ENCODE measurements at regions not wholly inside any gene's neighbourhood (a gene's known extent, or its start where the extent isn't known, plus 50 kb on each side); places are given as distances from the start of the nearest gene placed in this dataset.
A peak's percentile ranks its signal among the peaks of the same experiment; 100 is the strongest.

DNA sequence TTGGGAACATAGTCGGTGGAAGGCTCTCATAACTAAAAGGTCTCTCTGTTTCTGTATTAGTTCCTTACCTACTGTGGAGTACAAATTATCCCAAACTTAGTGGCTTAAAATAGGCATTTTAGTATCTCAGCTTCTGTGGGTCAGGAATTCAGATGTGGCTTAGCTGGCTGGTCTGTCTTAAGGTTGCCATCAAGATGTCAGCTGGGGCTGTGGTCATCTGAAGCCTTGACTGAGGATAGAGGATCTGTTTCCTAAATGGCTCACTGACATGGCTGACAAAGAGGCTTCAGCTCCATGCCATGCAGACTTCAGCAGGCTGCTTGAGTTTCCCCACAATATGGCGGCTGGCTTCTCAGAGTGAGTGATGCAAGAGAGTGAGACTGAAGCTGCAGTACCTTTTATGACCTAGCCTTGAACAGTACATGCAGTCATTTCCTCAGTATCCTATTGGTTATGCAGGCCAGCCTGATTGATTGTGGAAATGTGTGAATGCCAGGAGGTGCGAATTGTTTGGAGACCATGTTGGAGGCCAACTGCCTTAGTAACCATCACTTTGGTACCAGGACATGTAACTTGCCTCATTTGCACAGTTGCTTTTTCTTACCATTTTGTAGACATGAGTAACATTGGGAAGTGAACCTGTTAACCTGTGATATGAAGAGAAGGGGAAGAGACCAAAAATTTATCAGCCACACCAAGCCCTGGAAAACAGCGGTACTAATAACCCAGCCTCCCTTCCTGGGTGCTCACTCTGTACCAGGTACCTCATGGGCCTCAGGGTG, 152.8 kb upstream of the IER5L start:
- DNase-seq (ENCODE audit: low read depth) = peak; percentile 51

DNA sequence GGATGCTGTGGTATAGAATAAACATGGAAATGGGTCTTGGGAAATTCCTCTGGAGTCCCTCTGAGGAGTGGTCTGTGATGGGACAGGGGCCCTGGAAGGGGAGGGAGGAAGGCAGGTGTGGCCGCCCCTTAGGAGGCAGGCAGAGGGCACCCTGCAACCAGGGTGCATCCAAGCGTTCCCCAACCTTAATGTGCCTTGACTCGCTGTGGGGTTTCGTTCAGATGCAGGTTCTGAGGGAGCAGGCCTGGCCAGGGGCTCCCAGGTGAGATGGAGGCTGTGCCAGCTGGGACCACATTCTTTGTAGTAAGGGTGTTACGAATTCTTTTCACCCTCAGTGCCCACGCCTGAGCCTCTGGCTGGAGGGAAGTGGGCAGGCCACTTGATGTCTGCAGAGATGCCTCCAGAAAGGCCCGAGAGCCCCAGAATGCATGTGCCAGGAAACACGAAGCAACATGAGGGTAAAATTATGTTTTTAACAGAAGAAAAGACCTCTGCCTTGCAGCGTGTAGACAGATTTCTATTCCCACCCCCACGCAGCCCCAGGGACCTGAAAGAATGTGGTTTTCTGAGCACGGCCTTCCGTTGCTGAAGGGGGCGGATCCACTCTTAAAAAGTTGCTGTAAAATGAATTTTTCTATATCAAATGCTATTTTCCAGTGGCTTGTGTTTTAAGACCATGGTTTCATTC, 150.4 kb upstream of the IER5L start:
- DNase-seq (ENCODE audit: low read depth) = no peak

DNA sequence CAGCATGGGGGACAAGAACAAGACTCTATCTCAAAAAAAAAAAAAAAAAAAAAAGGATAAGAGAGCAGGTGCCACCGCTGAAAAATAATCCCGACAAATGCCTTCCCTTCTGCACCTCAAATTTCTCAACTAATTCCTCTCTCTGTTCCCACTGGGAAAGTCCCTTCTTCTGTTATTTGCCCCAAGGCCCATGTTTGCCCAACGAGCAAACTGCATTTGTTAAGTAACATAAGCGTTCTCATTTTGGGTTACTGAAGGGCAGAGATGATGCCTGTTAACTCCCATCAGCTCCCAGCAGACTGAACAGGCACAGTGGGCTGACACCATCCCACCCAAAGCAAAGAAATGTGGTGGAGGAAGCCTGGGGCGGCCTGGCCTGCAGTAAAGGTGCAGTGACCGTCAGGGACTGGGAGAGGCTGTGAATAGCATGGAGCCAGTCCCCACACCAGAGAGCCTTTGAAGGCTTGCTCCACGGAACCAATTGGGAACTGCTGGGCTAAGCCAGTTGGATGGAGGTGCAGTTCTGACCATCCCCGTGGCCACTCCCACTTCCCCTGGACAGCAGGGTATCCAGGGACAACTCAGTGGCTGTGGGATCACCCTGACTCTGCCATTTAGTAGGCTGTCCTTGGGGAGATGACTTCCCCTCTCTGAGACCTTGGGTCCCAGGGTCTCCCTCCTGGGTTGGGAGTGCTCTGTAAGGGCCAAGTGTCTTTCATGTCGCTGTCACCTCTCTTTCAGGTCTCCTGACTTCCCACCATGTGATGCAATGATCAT, 149.7 kb upstream of the IER5L start:
- peak; percentile 53 for DNase-seq (ENCODE audit: low read depth)

DNA sequence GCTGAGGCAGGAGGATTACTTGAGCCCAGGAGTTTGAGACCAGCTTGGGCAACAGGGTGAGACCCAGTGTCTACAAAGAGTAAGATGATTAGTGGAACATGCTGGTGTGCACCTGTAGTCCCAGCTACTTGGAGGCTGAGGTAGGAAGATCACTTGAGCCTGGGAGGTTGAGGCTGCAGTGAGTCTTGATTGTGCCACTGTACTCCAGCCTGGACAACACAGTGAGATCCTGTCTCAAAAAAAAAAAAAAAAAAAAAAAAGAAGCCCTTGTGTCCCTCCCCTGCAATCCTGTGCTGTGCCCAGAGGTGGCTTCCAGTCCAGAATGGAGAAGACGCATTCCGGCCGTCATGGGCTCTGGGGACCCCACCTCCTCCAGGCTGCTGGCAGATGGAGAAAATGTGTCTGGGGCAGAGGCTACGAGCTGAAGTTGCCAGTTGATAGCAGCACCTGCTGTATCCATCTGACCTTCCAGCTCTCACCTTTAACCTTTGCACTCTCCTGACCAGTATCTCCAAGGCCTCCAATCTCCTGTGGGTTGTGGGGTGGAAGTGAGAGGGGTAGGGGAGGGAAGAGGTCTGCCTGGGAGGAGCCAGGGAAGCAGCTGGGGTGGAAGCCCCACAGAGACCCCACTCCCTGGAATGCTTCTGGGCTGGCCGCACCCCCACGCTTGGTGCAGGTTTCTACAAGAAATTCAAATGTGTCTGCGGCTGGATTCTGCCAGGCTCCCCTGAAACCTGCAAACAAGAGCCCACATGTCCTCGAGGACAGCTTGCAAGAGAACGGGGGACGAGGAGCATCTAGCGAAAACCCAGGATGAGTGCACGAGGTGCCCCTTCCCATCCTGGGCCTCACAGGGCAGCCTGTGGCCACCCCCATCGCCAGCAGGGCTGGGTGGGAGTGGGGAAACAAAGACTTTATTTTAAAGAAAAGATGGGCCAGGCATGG, 148.3 kb upstream of the IER5L start:
- no peak for DNase-seq (ENCODE audit: low read depth)

DNA sequence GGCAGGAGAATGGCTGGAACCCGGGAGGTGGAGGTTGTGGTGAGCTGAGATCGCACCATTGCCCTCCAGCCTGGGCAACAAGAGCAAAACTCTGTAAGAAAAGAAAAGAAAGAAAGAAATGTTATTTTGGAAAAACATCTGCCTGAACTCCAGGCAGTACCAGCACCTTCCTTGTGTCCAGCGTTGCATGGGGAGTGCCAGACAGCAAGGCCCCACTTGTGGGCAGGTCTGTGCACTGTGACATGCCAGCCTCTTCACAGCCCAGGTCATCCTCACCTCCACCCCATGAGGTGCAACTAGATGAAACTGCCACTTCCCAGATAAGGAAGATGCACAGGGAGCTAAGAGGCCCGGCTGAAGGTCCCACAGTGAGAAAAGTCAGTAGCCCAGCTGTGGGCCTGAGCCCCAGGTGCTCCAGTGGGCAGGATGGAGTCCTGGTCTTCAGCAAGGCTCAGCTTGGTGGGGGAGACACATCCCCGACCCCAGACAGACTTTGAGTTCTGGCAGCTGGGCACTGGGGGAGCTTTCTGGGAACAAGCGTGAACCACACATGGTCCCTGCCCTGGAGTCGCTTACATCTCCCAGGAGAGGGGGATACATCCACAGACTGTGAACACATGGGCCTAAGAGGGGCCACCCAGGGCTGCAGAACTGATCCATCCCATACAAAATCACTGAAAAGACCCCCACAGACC, 146.9 kb upstream of the IER5L start:
- DNase-seq (ENCODE audit: low read depth) = no peak

DNA sequence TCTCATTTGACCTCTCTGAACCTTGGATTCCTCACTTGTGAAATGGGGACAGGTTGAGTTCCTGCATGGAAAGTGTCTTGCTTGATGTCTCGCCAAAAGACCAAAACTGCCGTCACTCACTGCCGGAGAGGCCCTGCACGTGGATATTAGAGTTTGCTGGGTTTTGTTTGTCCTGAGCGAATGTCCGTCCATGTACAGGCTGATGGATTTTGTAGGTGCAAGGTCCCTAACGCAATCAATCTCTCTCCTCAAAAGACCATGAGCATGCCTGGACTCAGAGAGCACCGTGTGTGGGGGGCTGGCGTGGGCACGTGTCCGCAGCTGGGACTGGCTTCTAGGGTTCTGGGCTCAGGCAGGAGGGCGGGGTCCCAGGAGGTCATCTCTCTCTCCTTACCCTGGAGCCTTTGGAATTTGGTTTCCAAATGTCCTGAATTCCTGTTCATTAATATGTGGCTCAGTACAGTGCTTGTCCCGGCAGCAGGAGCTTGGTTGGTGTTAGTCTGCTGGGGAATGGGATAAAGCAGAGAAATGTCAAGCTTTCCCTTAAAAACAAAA, 146.0 kb upstream of the IER5L start:
- DNase-seq (ENCODE audit: low read depth) = no peak

DNA sequence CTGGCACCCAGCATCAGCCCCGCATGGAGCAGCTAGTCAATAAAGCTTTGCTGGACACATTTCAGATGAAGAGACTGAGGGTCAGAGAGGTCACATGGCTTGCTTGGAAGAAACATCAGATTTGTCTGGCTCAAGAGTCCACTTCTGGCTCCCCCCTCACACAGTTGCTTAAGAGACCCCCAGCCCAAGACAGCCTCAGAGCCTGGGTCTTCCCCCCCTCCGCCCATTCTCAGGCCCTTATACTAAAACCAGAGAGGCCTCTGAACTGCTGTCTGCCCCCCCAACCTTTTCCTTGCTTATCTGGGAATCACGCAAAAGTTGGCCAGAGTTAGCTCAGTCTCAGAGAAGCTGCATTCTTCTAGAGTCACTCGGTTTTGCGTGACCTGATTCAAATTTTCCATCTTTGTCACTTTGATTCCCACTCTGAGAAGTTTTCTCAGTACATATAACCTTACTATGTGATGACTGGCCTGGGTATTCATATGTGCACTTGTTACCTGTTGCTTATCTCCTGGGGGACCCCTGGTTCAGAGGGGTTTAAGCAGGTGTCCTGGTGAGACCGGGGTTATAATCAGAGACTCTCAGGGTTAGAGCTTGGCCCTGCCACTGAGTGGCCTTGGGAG, 145.4 kb upstream of the IER5L start:
- DNase-seq (ENCODE audit: low read depth) = peak; percentile 20

DNA sequence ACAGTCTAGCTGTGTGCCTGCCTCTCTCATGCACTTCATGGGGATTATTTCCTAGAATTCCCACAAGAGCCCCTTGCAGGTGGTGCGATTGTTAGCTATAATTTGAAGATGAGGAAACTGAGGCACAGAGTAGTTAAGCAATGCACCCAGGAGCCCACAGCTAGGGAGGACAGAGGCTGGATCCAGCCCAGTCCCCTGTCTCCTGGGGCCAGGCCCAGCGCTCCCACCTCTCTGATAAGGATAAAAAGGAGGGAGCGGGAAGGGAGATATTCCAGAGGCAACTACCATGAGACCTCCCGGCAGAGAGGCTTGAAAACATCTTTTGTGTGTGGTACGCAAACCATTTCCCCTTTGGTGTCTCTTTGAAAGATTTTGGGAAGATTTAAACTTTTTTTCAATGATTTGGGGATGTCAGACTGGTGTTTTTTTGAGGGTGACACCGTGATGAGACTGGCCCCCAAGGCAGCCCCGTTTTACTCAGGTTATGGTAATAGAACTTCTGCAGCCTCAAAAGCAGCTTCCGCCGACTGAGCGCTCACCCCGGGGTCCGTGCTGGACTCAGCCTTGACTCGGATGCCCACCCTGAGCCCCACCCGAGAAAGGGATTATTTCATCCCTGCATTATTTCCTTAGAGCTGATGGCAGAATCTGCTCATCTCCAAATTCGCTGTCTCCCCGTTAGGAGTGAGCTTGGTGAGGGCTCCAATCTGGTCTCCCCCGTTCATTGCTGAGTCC, 144.7 kb upstream of the IER5L start:
- no peak for DNase-seq (ENCODE audit: low read depth)

DNA sequence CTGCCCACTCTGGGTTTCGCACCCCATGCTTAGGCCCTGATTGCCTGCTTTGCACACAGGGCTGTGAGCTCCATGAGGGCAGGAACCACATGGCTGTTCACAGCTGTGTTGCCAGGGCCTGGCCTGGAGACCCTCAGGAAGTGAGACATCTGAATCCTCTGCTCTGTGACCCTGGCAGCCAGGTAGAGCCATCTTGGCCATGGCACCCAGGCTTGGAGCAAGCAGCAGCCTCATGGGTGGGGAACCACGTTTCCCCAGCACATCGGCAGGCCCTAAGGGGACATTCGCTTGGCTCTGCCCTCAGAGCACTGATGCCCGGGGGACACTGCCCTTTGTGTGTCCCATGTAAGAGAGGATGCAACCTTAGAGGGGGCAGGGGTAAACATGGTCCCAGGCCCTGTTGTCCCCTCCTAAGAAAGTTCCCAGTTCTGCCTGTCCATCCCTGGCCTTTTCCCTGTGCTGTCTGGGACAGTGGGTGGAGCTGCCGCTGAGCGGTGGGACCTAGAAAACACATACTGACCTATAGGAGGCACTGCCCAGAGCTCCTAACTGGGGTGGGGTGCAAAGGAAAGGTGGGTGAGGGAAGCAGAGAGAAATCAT, 144.1 kb upstream of the IER5L start:
- DNase-seq (ENCODE audit: low read depth) = no peak

DNA sequence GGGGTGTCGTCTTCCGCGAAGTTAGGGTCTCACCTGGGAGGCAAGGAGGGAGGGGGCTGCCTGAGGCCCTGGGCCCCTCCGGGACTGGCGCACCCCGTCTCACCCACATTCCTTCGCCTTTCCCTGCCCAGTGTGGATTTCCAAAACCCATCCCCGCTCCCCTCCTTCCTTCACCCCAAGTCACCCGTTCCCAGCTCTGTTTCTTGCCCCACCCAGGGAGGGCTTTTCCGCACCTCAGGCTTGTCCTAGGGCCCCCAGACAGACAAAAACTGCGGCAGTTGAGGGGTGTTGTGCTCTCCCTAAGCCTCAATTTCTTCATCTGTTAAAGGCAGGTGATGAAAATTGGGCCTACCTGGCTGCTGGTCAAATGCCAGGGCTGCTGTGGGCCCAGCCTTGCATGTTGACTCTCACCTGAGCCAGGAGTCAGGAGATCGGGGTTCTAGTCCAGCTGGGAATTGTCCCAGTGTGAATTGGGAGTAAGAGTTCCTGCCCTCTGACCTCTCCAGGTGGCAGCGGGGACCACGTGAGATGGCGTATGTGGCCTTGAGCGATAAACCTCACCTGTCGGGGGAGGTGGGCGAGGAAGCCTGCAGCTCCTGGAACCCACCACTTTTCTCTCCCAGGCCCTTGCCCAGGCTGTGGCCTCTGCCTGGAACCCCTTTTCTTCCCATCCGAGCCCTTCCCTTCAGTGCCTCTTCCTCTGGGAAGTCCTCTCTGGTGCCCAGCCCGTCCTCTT, 143.4 kb upstream of the IER5L start:
- no peak for DNase-seq (ENCODE audit: low read depth)

DNA sequence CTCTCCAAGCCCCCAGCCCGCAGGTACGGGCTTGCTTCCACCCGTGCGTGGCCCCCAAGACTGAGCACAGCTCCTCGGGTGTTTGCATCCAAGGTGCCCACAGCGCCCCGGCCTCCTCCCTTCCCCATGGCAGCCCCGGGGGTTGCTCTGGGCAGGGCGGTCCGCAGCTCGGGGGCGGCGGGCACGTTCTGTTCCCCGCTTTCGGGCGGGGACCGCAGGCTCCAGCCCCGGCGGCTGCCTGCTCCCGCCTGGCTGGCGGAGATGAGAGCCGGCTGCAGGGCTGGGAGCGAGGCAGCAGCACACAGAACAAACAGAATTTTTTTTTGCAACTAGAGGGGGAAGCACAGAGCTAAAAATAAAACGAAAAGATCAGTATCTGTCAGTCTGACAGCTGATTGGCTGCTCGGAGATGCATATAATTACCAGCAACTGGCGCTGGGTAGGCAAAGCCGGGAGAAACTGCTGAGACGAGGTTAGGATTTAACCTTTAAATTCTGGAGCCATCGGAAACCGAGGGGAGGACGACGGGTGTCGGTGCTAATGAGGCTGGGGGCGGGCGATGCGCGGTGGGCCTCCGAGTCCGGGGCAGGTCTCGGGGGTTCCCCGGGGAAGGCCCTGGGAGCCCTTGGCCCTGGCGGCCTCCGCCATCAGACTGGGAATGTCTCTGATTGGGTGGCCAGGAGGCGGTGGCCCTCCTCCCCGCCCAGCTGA, 142.7 kb upstream of the IER5L start:
- peak; percentile 77 for DNase-seq (ENCODE audit: low read depth)

DNA sequence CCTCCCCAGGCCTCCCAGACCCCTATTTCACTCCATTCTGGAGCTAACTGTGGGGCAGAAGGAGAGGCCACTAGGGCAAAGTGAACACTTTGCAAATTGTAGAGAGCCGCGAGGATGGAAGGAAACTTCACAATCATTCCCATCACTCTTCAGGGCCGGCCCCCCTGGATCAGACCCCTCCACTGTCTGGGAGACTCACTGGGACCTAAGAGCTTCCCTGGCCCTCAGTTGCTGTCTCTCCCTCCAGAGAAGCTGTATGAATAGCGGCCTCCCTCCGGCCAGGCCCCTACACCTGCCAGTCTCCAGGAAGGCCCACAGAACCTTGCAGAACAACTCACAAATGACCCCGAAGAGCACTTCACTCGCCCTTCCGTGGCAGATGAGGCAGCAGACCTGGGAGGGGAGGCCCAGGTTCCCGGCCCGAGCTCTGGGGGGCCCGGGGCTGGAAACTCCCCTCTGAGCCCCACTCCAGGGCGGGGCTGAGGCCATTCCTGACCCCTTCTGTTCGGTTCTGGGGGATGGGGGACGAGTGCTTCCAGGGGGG, 141.9 kb upstream of the IER5L start:
- no peak for DNase-seq (ENCODE audit: low read depth)

DNA sequence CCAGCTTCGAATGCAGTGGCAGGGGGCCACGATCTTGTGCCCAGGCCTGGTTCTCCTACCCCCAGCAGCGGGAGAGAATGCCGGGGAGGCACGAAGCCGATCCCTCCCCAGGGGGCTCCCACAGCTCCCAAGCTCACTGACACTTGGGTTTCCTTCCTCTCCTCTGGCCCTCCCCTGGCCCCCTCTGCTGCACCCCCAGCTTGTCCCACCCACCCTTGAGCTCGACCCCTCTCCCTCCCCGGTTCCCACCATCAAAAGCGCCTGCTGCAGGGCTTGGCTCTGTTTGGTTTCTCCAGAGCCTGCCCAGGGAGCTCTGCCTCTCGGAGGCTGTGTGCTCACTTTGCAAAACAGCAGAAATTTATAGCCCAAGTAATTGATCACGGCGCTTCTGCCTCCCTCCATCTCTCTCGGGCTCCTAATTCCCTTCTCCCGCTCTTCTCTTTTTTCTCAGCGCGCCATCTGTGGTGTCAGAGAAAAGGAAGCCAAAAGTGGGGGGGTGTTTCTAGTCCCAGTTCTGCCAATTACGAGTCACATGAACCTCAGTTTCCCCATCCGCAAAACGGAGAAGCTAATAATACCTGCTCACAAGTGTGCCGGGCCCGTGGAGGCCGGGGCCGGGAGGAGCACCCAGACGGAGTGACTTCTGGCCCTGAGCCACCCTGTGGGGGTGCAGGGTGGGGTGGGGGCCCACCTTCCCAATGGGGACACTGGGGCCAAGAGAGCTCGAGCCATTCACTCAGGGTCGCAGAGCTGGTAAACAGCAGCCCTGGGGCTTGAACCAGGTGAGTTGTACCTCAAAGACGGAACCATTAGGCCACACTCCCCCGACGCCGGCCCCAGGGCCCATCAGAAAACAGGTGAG, 141.2 kb upstream of the IER5L start:
- DNase-seq (ENCODE audit: low read depth) = no peak

DNA sequence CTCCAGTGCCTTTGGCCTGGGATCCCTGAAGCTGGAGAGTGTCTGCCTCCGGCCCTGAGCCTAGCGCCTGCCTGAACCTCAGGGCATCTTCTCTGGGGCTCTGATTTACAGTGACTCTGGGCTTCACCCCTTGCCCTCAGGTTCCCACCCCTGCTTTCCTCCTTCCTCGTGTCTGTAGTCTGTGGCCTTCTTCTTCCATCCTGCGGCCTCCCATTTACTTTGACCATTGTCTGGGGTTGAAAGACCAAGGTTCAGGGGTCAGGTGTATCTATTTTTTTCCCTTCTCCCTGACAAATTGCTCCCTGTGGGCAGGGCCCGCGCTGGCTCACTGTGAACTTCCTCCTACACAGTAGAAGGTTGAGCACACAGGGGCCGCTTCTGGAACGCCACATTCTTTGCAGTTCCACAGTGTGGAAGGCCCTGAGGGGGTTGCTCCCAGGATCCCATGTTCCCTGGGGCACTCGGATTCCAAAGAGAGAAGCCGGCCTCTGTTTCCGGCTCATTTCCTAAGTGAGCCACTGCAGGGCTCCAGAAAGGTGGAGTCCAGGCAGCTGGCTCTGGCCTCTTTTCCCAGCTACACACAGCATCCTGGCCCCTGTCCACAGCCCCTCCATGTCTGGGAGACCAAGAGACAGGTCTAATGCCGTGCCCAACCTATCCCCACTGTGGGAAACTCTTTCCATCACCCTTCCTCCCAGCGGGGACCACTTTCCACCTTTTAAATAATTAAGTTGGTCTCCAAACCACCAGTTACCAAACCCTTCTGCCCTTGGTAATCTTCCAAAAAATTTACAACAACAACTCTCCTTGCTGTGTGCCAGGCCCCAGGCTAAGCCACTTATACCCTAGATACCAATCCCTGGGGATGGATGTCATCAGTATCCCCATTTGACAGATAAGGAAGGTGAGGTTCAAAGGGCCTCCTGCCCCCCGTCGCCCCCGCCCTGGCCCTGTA, 140.3 kb upstream of the IER5L start:
- peak; percentile 79 for DNase-seq (ENCODE audit: low read depth)

All from M059J (cell line).